Right lobe of liver (tissue), 4 donors: ENCODE measurements at regions not wholly inside any gene's neighbourhood (a gene's known extent, or its start where the extent isn't known, plus 50 kb on each side); places are given as distances from the start of the nearest gene placed in this dataset.

Experiments
- POLR2A ChIP-seq: fragments of 450-650 bp; IDR thresholded peaks from one replicate; pipeline ENCODE4 v1.6.1; 2017; ENCODE audit warnings: antibody characterized with exemption, mild to moderate bottlenecking
- TF ChIP-seq, protein P1 (sequence below), 4 donors: fragments of 200-600 bp in 3 of 4; fragments of 450-650 bp in 1 of 4; IDR thresholded peaks; one replicate each; pipeline versions ENCODE4 v1.5.1 to v1.8.0; 2016 to 2022; ENCODE audit warnings: antibody characterized with exemption in 4 of 4, mild to moderate bottlenecking in 2 of 4
- donor health status: DM: no; HTN: no; CAD: no.
- donor health status: DM: no; HTN: no; CAD: no.
- donor health status: DM: no; HTN: yes; CAD: no.

DNA sequence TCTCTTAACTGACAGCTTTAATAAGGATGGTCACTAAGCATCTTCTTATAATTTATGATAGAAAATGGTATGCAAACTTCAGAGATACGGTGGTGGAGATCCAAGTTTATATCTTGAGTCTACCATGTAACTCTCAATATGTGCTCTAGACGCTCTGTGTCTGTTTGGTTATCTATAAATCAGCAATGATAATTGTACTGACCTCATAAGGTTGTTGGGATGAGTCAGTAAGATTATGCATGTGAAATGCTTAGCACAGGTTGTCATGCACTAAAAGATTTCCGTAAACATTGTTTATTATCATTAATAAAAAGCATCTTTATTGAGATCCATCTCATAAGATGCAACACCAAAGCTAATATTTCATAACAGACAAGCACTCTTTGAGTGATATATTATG lies 1094.9 kb upstream of the EEF2KMT start:
- TF ChIP-seq, protein P1, sequence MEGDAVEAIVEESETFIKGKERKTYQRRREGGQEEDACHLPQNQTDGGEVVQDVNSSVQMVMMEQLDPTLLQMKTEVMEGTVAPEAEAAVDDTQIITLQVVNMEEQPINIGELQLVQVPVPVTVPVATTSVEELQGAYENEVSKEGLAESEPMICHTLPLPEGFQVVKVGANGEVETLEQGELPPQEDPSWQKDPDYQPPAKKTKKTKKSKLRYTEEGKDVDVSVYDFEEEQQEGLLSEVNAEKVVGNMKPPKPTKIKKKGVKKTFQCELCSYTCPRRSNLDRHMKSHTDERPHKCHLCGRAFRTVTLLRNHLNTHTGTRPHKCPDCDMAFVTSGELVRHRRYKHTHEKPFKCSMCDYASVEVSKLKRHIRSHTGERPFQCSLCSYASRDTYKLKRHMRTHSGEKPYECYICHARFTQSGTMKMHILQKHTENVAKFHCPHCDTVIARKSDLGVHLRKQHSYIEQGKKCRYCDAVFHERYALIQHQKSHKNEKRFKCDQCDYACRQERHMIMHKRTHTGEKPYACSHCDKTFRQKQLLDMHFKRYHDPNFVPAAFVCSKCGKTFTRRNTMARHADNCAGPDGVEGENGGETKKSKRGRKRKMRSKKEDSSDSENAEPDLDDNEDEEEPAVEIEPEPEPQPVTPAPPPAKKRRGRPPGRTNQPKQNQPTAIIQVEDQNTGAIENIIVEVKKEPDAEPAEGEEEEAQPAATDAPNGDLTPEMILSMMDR (IDR thresholded peaks at IDR 0.05): no peak
- TF ChIP-seq POLR2A: no peak
